ENCODE measurements at regions not wholly inside any gene's neighbourhood (a gene's known extent, or its start where the extent isn't known, plus 50 kb on each side); places are given as distances from the start of the nearest gene placed in this dataset.

GRCh38 chr12:94781835-94782234, 131.5 kb upstream of the TMCC3 start:
- Histone ChIP-seq H4K20me1 (ENCODE audit: insufficient read depth) (no peaks in the 10 kb centered on the region), H3F3A (ENCODE audit: insufficient read depth, low read length, poor library complexity, severe bottlenecking) (peaks cover 4% of the 10 kb centered on the region), H3K9me3 (ENCODE audit: low read length) (peaks cover 4% of the 10 kb centered on the region), H3K27ac (ENCODE audit: low read length) (no peak overlapping the region), H3K79me2 (replicated peaks; ENCODE audit: insufficient read depth, low read length) (no peaks in the 10 kb centered on the region), H3K4me3 (ENCODE audit: low read length) (no peak overlapping the region), H3K9ac (ENCODE audit: low read length) (no peak overlapping the region), H3K9me2 (ENCODE audit: insufficient read depth, low read length) (no peaks in the 10 kb centered on the region), H3K27me3 (ENCODE audit: insufficient read depth, low read depth, low read length) (no peaks in the 10 kb centered on the region), H3K36me3 (ENCODE audit: insufficient read depth, low read length) (no peaks in the 10 kb centered on the region), H3K4me2 (ENCODE audit: low read length) (no peak overlapping the region), H2AFZ (ENCODE audit: low read depth, low read length) (no peak overlapping the region)
- TF ChIP-seq EZH2 (IDR thresholded peaks at IDR 0.05; ENCODE audit: borderline replicate concordance, insufficient read depth, low read length, poor library complexity, severe bottlenecking) (no peak), CTCF (IDR thresholded peaks at IDR 0.05; ENCODE audit: poor library complexity, severe bottlenecking) (no peak), SMC3 (conservative IDR thresholded peaks at IDR 0.05; ENCODE audit: poor library complexity) (no peak), MXI1 (conservative IDR thresholded peaks at IDR 0.05; ENCODE audit: poor library complexity, severe bottlenecking) (no peak), EP300 (conservative IDR thresholded peaks at IDR 0.05; ENCODE audit: poor library complexity, severe bottlenecking) (no peak), REST (IDR thresholded peaks at IDR 0.05; ENCODE audit: borderline replicate concordance) (no peak), RAD21 (conservative IDR thresholded peaks at IDR 0.05) (no peak), POLR2AphosphoS5 (IDR thresholded peaks at IDR 0.05) (no peak), TAF1 (IDR thresholded peaks at IDR 0.05; ENCODE audit: low read depth) (no peak)

- Histone ChIP-seq H3K4me3 (ENCODE audit: low read length) (no peak overlapping the region), H3F3A (ENCODE audit: insufficient read depth, low read length, poor library complexity, severe bottlenecking) (peaks cover 4% of the 10 kb centered on the region), H2AFZ (ENCODE audit: low read depth, low read length) (no peak overlapping the region), H3K27ac (ENCODE audit: low read length) (no peak overlapping the region), H3K9me2 (ENCODE audit: insufficient read depth, low read length) (no peaks in the 10 kb centered on the region), H3K9ac (ENCODE audit: low read length) (no peak overlapping the region), H3K79me2 (replicated peaks; ENCODE audit: insufficient read depth, low read length) (no peaks in the 10 kb centered on the region), H4K20me1 (ENCODE audit: insufficient read depth) (no peaks in the 10 kb centered on the region), H3K9me3 (ENCODE audit: low read length) (peaks cover 4% of the 10 kb centered on the region), H3K4me2 (ENCODE audit: low read length) (no peak overlapping the region), H3K27me3 (ENCODE audit: insufficient read depth, low read depth, low read length) (no peaks in the 10 kb centered on the region), H3K36me3 (ENCODE audit: insufficient read depth, low read length) (no peaks in the 10 kb centered on the region)
- no peak for TF ChIP-seq POLR2AphosphoS5 (IDR thresholded peaks at IDR 0.05)
Measured at GRCh38 chr12:94779485-94779884, 129.1 kb upstream of the TMCC3 start.

- Histone ChIP-seq H3F3A (ENCODE audit: insufficient read depth, low read length, poor library complexity, severe bottlenecking) (no peaks in the 10 kb centered on the region), H3K9me3 (ENCODE audit: low read length) (peaks cover 4% of the 10 kb centered on the region), H3K27ac (ENCODE audit: low read length) (no peak overlapping the region), H4K20me1 (ENCODE audit: insufficient read depth) (no peaks in the 10 kb centered on the region), H2AFZ (ENCODE audit: low read depth, low read length) (no peak overlapping the region), H3K4me3 (ENCODE audit: low read length) (no peak overlapping the region), H3K9me2 (ENCODE audit: insufficient read depth, low read length) (no peaks in the 10 kb centered on the region), H3K4me2 (ENCODE audit: low read length) (no peak overlapping the region), H3K9ac (ENCODE audit: low read length) (no peak overlapping the region), H3K27me3 (ENCODE audit: insufficient read depth, low read depth, low read length) (no peaks in the 10 kb centered on the region), H3K36me3 (ENCODE audit: insufficient read depth, low read length) (no peaks in the 10 kb centered on the region), H3K79me2 (replicated peaks; ENCODE audit: insufficient read depth, low read length) (no peaks in the 10 kb centered on the region)
- TF ChIP-seq REST (IDR thresholded peaks at IDR 0.05; ENCODE audit: borderline replicate concordance) (no peak), RAD21 (conservative IDR thresholded peaks at IDR 0.05) (no peak), MXI1 (conservative IDR thresholded peaks at IDR 0.05; ENCODE audit: poor library complexity, severe bottlenecking) (no peak), TAF1 (IDR thresholded peaks at IDR 0.05; ENCODE audit: low read depth) (no peak), EZH2 (IDR thresholded peaks at IDR 0.05; ENCODE audit: borderline replicate concordance, insufficient read depth, low read length, poor library complexity, severe bottlenecking) (no peak)
Measured at GRCh38 chr12:94777936-94778335, 127.6 kb upstream of the TMCC3 start.
